Thyroid gland (tissue), 4 donors: ENCODE measurements at regions not wholly inside any gene's neighbourhood (a gene's known extent, or its start where the extent isn't known, plus 50 kb on each side); places are given as distances from the start of the nearest gene placed in this dataset.

ENCODE experiments used
- CTCF ChIP-seq, 6 experiments: fragments of 200-600 bp in 3 of 6; fragments of 450-650 bp in 3 of 6; sonication (generic) in 3 of 6; IDR thresholded peaks; one replicate each; pipeline ENCODE4 v1.5.1; 2016 to 2019; ENCODE audit warnings: antibody characterized with exemption in 6 of 6, mild to moderate bottlenecking in 2 of 6, inconsistent platforms in 1 of 6, moderate library complexity in 1 of 6
- POLR2A ChIP-seq, 2 donors: fragments of 450-650 bp; IDR thresholded peaks; one replicate each; pipeline ENCODE4 v1.6.1; 2017; ENCODE audit warnings: antibody characterized with exemption in 2 of 2, mild to moderate bottlenecking in 2 of 2, moderate library complexity in 1 of 2

GRCh38 chr9:120284821-120285220 is 295.1 kb downstream of the CDK5RAP2 start:
- TF ChIP-seq CTCF (IDR thresholded peaks at IDR 0.05) (no peak), POLR2A (IDR thresholded peaks at IDR 0.05) (no peak)
